ENCODE measurements at regions not wholly inside any gene's neighbourhood (a gene's known extent, or its start where the extent isn't known, plus 50 kb on each side); places are given as distances from the start of the nearest gene placed in this dataset.
"Not testable (repeated sequence)": the region's sequence is repeated elsewhere in the genome, so short reads cannot be mapped to it uniquely, and the experiment has no call there.

DNA sequence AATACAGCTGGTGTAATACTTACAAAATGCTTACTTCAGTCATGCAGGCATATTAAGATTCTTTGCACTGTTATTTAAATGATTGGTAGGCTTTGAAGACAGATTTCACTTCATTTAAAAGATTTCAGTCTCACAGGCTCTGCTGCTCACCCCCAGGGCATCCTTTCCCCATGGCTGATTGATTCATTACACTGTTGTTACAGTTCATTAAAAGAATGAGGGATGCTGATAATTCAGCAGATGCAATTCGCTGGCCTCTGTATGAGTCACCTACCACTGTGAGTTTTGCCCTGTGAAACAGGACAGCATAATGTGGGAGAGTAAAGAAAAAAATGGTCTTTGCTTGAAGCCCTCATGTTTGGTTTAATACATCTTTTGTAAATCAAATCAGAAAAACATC is 246.9 kb downstream of the CYLC2 start:
- DNase-seq (ENCODE audit: low read depth): no peak

DNA sequence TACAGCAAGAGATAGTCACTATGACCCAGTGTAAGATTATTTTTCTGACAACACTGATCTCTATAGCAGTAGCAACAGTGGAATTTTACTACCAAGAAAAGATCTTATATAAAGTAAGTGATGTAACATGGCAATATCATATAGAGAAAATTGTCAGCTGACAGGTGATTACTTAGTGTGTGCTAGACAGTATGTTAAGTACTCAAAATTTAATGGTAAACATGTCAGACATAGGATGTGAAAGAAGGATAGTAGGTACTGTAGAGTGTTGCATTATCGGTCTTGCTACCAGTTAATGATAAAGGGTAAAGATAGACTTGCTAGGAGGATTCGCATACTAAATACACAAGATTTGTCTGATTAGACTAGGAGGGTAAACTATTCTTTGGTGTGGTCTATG is 247.4 kb downstream of the CYLC2 start:
- DNase-seq (ENCODE audit: low read depth): no peak

DNA sequence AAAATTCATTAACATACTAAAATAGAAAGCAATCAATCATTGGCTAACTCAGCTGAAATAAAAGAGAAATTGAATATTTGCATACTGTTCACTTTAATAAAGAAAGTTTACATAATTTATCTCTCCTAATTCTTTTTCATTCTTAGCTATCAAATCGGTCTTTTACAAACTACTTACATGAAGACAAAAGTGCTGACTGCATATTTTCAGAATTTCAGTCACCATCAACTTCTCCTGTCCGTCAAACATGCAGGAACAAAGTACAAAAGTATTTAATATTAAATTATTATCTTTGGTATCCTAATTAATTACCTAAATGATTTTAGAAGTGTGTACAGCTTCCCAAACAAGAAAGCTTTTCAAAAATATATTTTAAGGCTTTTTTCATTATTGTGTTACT is 248.4 kb downstream of the CYLC2 start:
- DNase-seq (ENCODE audit: low read depth): no peak

DNA sequence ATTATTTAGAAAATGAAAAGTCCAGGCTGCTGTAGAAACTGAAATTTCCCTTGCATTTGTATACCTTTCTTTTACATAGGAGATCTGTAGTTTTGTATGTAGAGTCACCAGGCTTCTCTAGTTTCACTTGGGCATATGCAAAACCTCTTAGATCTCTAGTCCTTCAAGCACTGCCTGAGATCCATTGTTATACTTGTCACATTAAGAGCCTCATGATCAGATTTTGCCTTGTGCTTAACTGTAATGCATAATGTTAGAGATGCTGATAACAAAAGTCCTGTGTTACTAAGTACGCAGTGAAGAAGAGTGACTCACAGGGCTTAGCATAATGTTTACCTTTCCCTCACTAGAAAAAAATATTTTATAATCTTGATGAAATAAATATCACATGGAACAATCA is 250.2 kb downstream of the CYLC2 start:
- no peak for DNase-seq (ENCODE audit: low read depth)

DNA sequence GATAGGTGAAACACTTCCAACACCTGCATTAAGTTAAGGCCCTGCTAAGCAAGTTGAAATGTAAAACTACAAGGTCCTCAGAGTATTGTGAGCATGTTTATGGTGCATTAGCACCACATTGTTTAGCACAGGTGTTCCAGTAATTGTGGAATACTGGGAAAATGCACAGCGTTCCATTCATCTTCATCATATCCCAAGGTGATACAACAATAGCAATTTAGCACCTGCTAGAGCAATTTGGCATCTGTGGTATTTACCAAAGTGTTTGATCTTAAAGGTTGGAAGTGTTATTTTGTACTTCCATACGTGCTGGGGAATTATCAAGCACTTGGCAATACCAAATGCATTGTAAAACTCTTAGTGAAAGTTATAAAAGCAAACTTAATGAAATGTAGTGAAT is 266.8 kb downstream of the CYLC2 start:
- DNase-seq (ENCODE audit: low read depth): no peak

DNA sequence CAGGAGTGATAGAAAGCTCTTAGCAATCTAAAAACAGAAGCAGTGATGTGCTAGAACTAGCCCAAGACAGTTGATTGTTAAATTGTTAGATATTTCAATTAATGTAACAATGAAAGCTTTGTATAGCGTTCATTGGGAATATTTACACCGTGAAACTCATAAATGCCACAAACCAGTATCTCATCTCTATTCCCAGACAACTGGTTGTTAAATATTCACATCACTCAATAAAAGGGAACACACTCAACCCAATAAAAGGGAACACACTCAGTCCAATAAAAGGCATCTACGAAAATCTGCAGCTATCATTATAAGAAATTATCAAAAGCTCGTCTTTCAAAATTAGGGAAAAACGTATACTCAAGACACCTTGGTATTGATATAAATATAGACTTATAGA is 270.9 kb downstream of the CYLC2 start:
- DNase-seq (ENCODE audit: low read depth): no peak

DNA sequence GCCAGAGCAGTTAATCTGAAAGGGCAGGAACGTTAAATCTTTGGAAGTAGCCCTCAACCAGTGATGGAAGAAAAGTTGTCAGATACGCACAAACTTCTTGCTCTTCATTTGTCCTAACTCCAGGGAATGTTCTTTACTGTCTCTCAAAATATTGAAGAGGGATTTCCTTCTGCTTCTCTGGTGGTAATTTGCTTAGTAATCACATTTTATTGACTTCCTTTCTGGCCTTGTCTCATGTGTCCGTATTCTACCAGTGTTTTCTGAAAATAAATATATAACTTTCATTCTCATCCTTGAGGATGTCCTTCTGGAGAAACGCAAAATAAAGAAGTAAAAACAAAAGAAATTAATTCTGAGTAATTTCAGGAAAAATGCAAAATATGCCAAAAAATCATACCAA is 282.1 kb downstream of the CYLC2 start:
- DNase-seq (ENCODE audit: low read depth): no peak

DNA sequence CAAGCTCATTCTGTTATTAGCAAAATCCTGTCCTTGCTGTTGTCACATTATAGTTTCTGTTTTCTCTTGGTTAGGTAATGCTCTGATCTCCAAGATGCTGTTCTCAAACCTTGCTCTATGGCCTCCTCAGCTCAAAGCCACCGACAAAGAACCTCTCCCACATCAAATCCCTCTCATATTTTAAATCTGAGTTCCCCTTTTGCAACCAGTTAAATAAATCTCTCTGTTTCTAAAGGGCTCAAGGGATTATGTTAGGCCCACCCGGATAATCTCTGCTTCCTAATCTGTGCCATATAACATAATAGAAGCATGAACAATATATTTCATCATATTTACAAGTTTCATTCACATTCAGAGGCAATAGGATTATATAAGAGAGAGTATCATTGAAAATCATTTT is 286.0 kb downstream of the CYLC2 start:
- DNase-seq (ENCODE audit: low read depth): no peak

DNA sequence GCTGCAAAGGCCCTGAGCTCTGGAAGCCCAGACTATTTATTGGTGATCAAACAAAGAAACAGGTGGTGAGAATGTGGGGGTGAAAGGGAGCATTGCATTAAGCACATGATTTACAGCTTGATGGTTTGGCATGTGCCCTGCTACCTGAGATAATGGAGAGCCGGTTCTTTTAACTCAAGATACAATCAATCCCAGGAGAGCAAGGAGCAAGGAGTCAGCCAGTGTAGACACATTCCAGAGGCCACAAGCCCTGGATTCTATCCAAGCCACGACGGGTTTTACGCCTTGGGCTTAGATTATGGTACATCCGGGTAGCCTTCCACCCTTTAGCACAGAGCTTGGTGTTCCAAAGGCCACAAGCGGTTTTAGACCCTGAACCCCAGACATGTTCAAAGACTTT is 292.2 kb downstream of the CYLC2 start:
- DNase-seq (ENCODE audit: low read depth): no peak

DNA sequence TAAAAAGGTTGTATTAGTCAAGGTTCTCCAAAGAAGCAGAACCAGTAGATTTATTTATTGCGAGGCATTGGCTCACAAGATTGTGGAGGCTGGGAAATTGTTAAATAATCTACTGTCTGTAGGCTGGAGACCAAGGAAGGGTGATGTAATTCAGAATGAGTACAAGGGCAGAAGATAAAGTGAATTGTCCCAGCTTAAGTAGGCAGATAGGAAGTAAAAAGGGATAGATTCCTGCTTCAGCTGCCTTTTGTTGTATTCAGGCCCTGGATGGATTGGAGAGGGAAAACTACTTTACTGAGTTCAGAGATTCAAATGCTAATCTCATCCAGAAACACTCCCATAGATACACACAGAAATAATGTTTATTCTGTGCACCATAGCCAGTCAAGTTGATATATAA is 301.1 kb downstream of the CYLC2 start:
- DNase-seq (ENCODE audit: low read depth): no peak

DNA sequence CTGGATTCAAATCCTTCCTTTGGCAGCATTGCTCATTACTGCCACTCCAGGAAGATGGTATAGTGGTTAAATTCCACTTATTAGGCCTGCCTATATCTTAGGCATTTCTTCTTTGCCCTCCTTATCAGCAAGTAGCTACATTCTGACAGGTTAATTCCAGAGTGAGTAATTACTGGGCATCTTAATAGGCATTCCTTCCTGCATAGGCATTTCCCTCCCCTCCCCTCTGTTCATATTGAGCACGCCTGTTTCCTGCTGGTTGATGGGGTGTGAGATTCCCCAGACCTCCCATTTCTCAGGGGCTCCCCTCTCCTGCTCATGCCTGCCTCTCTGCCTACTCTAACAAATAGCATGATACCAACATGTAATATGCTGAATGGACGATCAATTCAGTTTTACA is 305.9 kb downstream of the CYLC2 start:
- DNase-seq (ENCODE audit: low read depth): no peak

DNA sequence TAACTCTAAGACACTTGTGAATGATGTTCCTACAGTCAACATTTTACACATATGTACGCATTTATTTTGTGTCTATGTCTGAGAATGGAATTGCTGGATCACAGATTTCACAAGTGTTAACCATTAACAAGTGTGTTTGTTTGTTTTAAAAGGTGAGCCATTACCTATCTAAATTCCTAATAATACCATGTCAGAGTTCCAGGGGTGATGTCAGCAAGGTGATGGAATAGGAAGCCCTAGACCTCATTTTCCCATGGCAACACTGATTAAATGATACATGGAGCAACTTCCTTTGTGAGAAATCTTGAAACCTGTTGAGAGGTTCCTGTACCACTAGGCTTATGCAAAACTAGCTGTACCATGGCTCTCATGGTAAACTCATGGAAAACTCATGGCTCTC is 309.7 kb downstream of the CYLC2 start:
- DNase-seq (ENCODE audit: low read depth): no peak

DNA sequence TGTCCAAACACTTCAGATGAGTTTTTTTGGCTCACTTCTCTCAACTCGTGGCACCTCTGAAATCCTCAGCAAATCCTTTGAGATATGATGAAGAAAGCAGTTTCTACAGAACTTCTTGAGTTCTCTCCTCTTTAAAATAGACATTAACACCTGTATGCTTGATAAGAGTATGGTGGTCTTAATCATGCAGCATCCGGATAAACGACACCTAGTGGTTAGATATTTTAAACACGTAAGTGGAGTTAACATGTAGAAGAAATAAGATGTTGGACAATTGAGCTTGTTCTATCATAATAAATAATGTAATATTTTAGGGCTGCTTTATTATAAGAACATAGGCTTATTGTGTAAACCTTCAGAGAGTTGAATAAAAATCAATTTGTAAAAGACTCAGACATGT is 324.8 kb downstream of the CYLC2 start:
- no peak for DNase-seq (ENCODE audit: low read depth)

DNA sequence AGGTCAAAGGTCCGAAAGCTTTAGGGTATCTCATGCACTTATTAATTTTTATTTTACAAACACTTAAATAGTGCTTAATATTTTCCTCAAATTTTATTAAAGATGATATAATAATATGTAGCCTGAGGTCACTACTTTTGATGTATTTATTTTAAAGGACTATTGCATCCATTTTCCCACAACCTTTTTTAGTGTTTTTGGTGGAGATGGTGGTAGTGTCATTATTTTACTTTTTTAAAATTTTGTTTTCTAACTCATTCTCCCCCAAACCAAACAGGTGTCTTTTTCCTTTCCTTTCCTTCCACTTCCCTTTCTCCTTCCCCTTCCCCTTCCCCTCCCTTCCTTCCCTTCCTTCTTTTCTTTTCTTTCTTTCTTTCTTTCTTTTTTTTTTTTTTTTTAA is 328.6 kb downstream of the CYLC2 start:
- no peak for DNase-seq (ENCODE audit: low read depth)

DNA sequence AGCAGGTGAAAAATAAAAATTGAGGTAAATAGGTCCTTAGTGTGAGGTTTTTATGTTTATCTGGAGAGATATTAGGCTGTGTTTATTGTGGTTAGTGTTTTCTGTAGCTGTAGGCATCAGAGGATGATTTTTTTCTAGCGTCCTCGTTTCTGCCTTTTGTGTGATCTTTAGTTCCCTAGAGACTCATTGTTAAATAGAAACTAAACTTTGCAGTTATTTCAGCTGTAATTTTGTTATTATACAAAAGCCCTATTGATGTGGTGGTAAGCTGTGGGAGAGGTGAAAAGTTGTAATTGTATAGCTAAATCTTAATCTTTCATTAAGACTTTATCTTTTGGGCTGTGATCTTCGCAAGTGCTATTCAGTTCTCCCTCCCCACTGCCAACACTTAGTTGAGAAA is 340.3 kb downstream of the CYLC2 start:
- no peak for DNase-seq (ENCODE audit: low read depth)

DNA sequence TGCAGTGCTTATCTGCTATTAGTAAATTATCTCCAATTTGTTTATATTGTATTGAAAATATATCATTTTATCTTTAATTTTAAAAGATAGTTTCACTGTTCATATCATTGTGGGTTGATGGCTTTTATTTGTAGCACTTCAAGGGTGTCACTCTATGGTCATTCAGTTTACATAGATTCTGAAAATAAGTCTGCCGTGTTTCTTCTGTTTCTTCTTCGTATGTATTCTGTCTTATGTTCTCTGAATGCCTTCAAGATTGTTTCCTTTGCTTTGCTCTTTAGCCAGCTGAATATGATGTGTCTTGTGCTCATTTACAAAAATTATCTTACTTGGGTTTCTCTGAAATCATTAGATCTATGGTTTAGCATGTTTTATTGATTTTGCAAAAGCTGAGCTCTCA is 359.9 kb downstream of the CYLC2 start:
- no peak for DNase-seq (ENCODE audit: low read depth)

DNA sequence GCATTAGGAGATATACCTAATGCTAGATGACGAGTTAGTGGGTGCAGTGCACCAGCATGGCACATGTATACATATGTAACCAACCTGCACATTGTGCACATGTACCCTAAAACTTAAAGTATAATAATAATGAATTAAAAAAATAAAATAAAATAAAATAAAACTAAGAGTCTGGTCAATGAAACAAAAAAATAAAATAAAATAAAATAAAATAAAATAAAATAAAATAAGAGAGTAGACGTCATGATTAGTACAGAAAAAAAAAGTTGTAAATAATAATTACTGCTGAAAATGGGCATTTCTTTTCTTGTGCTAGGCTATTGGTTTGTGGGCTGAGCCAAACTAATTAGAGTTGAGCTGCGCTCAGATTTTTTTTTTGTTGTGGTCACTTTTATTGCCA is 362.8 kb downstream of the CYLC2 start:
- DNase-seq (ENCODE audit: low read depth): not testable (repeated sequence)

DNA sequence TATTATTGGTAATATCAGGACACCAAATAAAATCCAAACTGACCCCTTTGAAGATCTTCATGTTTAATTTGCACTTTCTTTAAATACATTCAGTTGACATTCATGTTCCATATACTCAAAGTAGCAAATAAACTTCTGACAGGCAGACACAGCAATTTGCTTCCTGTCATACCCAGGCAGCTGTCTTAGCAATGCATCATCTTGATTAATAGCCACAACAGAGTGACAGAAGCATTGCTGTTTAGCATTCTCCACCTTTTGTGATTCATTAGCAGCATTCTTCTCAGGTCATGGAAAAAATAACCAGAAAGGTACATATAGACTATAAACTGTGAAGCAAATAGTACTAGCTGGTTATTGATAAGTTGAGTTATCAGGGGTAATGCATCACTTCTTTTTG is 366.8 kb downstream of the CYLC2 start:
- no peak for DNase-seq (ENCODE audit: low read depth)

DNA sequence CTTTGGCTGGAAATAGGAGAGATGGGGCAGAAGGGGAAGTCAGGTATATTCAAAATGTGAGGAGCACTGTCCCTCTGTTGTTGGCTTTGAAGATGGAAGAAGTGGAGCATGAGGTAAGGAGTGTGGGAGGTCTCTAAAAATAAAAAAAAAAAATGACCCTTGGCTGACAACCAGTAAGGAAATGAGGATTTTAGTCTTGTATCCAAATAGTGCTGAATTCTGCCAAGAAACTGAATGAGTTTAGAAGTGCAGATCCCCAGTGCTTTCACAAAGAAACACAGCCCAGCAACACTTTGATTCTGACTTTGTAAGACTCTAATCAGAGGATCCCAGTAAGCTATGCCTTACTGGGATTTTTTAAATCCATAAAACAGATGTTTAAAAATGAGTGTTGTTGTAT is 367.9 kb downstream of the CYLC2 start:
- DNase-seq (ENCODE audit: low read depth): no peak

DNA sequence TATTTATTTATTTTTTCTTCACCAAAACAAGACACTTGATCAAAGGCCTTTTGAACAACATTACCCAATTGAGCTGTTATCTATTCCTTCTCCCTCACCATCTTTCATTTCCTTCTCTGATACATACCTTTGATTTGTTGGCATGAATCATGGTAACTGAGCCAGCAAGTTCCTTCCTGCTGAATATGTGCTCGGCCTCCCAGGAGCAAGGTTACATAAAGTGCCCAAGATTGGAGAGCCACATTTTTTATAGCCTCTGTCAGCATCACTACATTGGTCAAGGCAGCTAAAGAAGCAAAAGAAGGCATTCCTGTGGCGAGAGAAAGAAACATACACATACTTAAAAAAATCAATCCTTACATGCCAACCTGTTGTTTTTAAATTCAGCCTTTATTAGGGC is 369.6 kb downstream of the CYLC2 start:
- peak; percentile 58 for DNase-seq (ENCODE audit: low read depth)

DNA sequence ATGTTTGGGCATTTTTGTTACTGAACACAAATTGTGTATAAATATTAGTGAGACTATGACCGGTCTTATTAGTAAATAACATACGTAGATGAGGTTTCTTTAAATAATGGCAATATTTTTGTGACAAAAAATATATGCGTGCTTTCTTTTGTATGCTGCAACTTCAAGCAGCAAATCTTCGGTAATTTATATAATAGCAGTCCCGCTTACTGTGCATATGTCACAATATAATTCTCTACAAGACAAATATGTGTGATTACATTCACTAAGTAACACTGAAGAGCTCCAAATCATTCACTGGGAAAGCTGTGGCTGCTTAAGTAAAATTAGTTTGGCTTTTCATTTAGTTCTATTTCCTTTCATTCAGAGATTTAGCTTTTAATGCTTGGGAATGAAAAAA is 376.0 kb downstream of the CYLC2 start:
- DNase-seq (ENCODE audit: low read depth): no peak

DNA sequence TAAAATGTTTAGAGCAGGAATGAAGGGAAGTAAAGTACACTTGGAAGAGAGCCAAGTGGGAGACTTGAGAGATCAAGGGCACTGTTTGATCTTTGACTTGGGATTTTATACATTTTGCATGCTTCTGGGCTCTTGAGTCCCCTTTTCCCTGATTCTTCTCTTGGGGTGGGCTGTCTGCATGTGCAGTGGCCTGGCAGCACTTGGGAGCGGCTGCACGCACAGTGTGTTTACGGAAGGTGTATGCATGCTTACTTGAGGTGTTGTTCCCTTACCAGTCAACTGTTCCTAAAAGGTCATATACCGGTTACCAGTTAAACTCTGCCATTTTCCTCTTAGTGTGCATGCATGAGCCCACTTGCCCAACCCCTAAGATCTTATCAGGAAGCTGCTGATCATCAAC is 377.7 kb downstream of the CYLC2 start:
- DNase-seq (ENCODE audit: low read depth): no peak

DNA sequence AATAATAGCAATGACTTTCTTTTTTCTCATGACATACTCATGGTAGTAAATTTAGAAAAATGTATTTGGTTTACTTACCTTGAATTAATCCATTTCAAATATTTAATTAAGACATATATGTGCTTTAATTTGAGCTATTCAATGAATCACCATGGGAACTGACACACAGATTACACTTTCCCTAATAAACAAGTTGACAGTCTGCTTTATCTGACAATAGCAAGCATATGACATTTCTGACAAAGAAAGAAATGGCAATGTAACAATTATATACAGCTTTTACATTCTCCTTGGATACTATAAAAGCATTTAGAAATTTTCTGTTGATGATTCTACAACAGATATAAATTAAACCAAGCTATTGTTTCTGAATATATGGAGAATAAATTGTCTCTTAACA is 382.5 kb downstream of the CYLC2 start:
- no peak for DNase-seq (ENCODE audit: low read depth)

DNA sequence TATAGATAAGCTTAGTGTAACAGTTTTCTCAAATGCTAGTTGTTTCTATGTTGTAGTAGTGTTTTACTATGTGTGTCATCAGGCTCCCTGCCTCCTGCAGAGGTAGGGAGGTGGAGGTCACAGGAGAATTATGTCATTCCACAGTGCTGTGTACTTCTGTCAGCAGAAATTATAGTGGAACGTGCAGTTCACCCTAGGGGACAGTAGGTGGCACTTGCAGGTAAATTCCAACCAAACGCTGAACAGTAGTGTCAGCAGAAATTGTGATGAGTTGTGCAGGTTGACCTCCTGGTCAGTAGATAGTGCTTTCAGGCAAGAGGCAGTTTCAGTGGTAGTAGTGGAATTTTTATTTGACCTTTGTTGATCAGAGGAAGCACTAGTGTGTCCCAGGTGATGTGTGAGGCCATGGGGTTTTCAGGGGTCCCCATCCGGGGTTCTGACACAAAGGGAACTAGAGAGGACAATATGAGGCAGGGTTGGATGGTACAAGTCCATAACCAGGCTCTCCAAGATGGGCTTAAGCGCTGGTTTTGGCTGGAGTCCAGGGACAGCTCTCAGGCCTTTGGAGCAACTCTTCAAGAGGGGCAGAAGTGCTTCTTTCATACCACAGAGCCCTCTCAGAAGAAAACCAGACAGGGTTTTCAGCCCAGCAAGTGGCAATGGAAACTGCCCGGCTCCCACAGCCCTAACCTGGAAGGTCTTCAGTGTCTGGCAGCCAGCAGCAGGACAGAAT is 402.9 kb downstream of the CYLC2 start:
- peak; percentile 1 for DNase-seq (ENCODE audit: low read depth)

DNA sequence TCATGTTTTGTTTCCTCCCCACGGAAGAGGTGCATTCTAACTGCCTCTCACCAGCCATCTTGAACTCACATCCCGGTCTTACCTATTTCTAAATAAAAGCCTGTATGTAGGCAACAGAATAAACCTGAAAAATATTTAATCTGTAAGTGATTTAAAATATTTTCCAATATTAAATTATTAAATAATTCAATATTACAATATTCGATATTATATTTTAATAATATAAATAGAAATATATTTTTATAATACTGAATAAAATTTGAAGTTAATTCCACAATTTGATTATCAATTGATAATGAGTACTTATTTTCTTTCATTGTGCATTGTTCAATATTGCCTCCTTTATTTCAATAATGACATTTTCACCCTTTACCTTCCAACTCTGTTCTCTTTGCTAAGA is 404.4 kb downstream of the CYLC2 start:
- DNase-seq (ENCODE audit: low read depth): no peak
